SIG-M5 treated with dmso at 0.1 percent for 504 hours (cell line): ENCODE measurements at regions not wholly inside any gene's neighbourhood (a gene's known extent, or its start where the extent isn't known, plus 50 kb on each side); places are given as distances from the start of the nearest gene placed in this dataset.

Experiments
- DNase-seq: peaks from one replicate; lab custom pipeline; 2025; ENCODE audit not compliant: unreplicated experiment; lab: John Stamatoyannopoulos, UW

GRCh38 chr11:8323161-8323935, 59.7 kb upstream of the LMO1 start:
- DNase-seq = no peak

GRCh38 chr11:8321876-8322275, 58.2 kb upstream of the LMO1 start:
- DNase-seq = no peak

GRCh38 chr11:8320076-8320475, 56.4 kb upstream of the LMO1 start:
- no peak for DNase-seq

GRCh38 chr11:8318536-8318935, 54.9 kb upstream of the LMO1 start:
- no peak for DNase-seq

GRCh38 chr11:8317159-8317558, 53.5 kb upstream of the LMO1 start:
- DNase-seq = no peak

GRCh38 chr11:8315954-8316353, 52.3 kb upstream of the LMO1 start:
- no peak for DNase-seq

- no peak for DNase-seq
These were observed 51.8 kb upstream of the LMO1 start for GRCh38 chr11:8315463-8315862.

GRCh38 chr11:8314916-8315315, 51.2 kb upstream of the LMO1 start:
- DNase-seq = no peak

GRCh38 chr11:8313504-8314090, 49.9 kb upstream of the LMO1 start:
- no peak for DNase-seq
